Osteocyte (in vitro differentiated cells): ENCODE measurements at regions not wholly inside any gene's neighbourhood (a gene's known extent, or its start where the extent isn't known, plus 50 kb on each side); places are given as distances from the start of the nearest gene placed in this dataset.

Experiments
- DNase-seq: peaks from one replicate; pipeline ENCODE4 v3.0.0; 2021; ENCODE audit warnings: mixed read lengths; ENCODE audit not compliant: unreplicated experiment; ENCODE audit errors: extremely low spot score
- H3K27ac Mint-ChIP-seq: one replicate; pipeline ENCODE4 v1.8.0; 2021; ENCODE audit warnings: mild to moderate bottlenecking, mixed read lengths; ENCODE audit not compliant: unreplicated experiment
- H3K27me3 Mint-ChIP-seq: one replicate; pipeline ENCODE4 v1.8.0; 2021; ENCODE audit warnings: mixed read lengths; ENCODE audit not compliant: unreplicated experiment
- H3K36me3 Mint-ChIP-seq: one replicate; pipeline ENCODE4 v1.8.0; 2021; ENCODE audit warnings: mixed read lengths; ENCODE audit not compliant: unreplicated experiment
- H3K4me1 Mint-ChIP-seq: one replicate; pipeline ENCODE4 v1.8.0; 2021; ENCODE audit warnings: mixed read lengths; ENCODE audit not compliant: unreplicated experiment
- H3K4me3 Mint-ChIP-seq: one replicate; pipeline ENCODE4 v1.8.0; 2021; ENCODE audit warnings: mild to moderate bottlenecking, moderate library complexity, mixed read lengths; ENCODE audit not compliant: unreplicated experiment
- H3K9me3 Mint-ChIP-seq: one replicate; pipeline ENCODE4 v1.8.0; 2021; ENCODE audit warnings: mixed read lengths; ENCODE audit not compliant: unreplicated experiment
- CTCF ChIP-seq: fragments of 200-600 bp; sonication (generic); IDR thresholded peaks from 2 replicates; pipeline ENCODE4 v1.5.0; 2021; ENCODE audit warnings: antibody characterized with exemption, mild to moderate bottlenecking, moderate library complexity

GRCh38 chr3:26845194-26845593 lies 222.6 kb downstream of the LRRC3B start:
- no peak overlapping the region for H3K4me3 Mint-ChIP-seq
- no peaks in the 10 kb centered on the region for H3K27me3 Mint-ChIP-seq
- no peak for DNase-seq
- H3K36me3 Mint-ChIP-seq = no peaks in the 10 kb centered on the region
- no peak for TF ChIP-seq CTCF
- H3K27ac Mint-ChIP-seq = no peak overlapping the region
- H3K9me3 Mint-ChIP-seq = no peaks in the 10 kb centered on the region
- H3K4me1 Mint-ChIP-seq = no peaks in the 10 kb centered on the region

DNA sequence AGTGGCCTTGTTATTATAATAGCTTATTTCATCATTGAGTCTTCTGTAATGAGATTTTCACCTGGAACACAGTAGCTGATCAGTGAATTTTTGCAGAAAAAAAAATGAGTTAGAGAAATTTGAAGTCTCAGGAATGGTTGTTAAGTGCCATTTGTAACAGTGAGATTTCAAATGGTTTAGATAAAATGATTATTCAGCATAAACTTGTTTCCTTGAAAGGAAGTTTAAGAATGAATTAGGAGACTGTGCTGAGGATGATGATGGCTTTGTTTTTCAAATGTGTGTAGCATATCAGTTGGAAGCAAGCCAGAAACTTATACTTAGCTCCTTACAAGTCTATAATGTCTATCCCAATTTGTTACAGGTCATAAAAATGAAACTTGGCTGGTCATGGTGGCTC lies 225.1 kb downstream of the LRRC3B start:
- H3K27me3 Mint-ChIP-seq = no peaks in the 10 kb centered on the region

GRCh38 chr3:26894443-26894842 lies 271.9 kb downstream of the LRRC3B start:
- Mint-ChIP-seq H3K9me3 (peaks cover 5% of the 10 kb centered on the region), H3K36me3 (no peaks in the 10 kb centered on the region), H3K4me1 (no peaks in the 10 kb centered on the region), H3K27ac (no peak overlapping the region), H3K4me3 (no peak overlapping the region), H3K27me3 (no peaks in the 10 kb centered on the region)
- DNase-seq = no peak
- TF ChIP-seq CTCF = no peak

More for the DNA sequence above, 225.1 kb downstream of the LRRC3B start:
- no peak for DNase-seq
- Mint-ChIP-seq H3K36me3 (no peaks in the 10 kb centered on the region), H3K4me1 (no peaks in the 10 kb centered on the region), H3K4me3 (no peak overlapping the region), H3K9me3 (no peaks in the 10 kb centered on the region), H3K27ac (no peak overlapping the region)
- no peak for TF ChIP-seq CTCF

DNA sequence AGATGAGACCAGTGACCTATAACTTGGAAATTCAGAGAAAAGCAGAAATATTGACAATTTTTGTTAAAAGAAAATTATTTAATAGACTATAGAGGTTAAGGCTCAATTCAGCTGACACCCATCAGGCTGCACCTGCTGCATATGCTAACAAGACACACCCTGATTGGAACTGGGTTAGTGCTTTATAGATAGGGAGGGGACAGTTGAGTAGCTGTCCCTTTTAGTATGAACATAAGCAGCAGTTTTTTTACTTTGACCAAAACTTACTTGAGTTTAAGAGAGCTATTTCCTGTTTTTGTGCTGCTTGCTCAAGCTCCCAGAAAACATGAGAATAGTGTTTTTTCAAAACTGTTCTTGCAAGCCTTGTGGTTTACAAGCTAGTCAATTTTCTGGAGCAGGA lies 292.6 kb downstream of the LRRC3B start:
- H3K27ac Mint-ChIP-seq = no peak overlapping the region
- H3K9me3 Mint-ChIP-seq = no peaks in the 10 kb centered on the region
- H3K27me3 Mint-ChIP-seq = no peaks in the 10 kb centered on the region
- H3K4me3 Mint-ChIP-seq = no peak overlapping the region
- H3K4me1 Mint-ChIP-seq = no peaks in the 10 kb centered on the region
- DNase-seq = no peak
- TF ChIP-seq CTCF = no peak
- no peaks in the 10 kb centered on the region for H3K36me3 Mint-ChIP-seq

- Mint-ChIP-seq H3K27ac (no peak overlapping the region), H3K27me3 (no peaks in the 10 kb centered on the region), H3K4me3 (no peak overlapping the region), H3K9me3 (no peaks in the 10 kb centered on the region), H3K36me3 (no peaks in the 10 kb centered on the region), H3K4me1 (no peaks in the 10 kb centered on the region)
- no peak for DNase-seq
- TF ChIP-seq CTCF = no peak
Observed at GRCh38 chr3:26920646-26921478, 298.3 kb downstream of the LRRC3B start.
